ENCODE measurements at regions not wholly inside any gene's neighbourhood (a gene's known extent, or its start where the extent isn't known, plus 50 kb on each side); places are given as distances from the start of the nearest gene placed in this dataset.

DNA sequence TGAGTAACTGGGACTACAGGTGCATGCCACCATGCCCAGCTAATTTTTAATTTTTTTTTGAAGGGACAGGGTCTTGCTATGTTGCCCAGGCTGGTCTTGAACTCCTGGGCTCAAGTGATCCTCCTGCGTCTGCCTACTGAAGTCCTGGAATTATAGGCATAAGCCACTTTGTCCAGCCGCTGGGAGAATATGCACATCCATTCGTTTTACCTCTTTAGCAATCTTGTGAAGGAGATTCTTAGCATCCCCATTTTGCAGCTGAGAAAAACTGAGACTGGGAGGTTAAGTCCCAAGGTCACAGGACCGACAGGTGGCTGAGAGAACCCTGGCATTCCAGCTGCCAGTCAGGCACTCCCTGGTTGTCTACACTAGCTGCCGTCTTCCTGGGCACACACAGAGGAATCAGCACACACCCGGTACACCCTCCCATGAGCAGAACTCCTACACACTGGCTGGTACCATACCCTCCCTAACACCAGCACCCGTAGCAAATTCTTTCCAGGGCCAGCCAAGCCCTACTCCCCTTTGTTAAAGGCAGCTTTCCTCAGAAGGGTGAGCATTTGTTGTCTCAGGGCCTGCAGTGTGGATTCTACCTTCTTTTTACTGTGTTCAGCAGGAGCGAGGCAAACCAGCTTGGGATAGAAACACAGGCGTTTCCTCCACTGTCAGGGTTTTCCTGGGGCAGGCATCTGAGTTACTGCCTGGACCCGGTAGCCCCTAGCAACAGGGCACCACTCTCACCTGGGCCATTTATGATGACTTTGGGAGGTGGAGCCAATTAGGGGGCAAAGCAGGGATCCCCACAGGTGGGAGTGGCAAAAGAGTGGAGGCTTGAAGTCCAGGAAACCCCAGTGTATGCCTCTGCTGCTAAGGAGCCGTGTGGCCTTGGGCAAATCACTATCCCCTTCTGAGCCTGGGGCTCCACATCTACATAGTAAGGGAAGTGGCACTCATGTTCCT, 70.2 kb downstream of the IRF2BPL start:
- TF ChIP-seq, protein P1, sequence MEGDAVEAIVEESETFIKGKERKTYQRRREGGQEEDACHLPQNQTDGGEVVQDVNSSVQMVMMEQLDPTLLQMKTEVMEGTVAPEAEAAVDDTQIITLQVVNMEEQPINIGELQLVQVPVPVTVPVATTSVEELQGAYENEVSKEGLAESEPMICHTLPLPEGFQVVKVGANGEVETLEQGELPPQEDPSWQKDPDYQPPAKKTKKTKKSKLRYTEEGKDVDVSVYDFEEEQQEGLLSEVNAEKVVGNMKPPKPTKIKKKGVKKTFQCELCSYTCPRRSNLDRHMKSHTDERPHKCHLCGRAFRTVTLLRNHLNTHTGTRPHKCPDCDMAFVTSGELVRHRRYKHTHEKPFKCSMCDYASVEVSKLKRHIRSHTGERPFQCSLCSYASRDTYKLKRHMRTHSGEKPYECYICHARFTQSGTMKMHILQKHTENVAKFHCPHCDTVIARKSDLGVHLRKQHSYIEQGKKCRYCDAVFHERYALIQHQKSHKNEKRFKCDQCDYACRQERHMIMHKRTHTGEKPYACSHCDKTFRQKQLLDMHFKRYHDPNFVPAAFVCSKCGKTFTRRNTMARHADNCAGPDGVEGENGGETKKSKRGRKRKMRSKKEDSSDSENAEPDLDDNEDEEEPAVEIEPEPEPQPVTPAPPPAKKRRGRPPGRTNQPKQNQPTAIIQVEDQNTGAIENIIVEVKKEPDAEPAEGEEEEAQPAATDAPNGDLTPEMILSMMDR (IDR thresholded peaks at IDR 0.05; ENCODE audit: borderline replicate concordance, extremely low read depth, low read length, poor library complexity, severe bottlenecking), result no peak
- no peak for TF ChIP-seq EZH2 (IDR thresholded peaks at IDR 0.05; ENCODE audit: borderline replicate concordance, low read depth, low read length, severe bottlenecking)

Measured in DND-41 (cell line).